ENCODE measurements at regions not wholly inside any gene's neighbourhood (a gene's known extent, or its start where the extent isn't known, plus 50 kb on each side); places are given as distances from the start of the nearest gene placed in this dataset.
A peak's percentile ranks its signal among the peaks of the same experiment; 100 is the strongest.

DNA sequence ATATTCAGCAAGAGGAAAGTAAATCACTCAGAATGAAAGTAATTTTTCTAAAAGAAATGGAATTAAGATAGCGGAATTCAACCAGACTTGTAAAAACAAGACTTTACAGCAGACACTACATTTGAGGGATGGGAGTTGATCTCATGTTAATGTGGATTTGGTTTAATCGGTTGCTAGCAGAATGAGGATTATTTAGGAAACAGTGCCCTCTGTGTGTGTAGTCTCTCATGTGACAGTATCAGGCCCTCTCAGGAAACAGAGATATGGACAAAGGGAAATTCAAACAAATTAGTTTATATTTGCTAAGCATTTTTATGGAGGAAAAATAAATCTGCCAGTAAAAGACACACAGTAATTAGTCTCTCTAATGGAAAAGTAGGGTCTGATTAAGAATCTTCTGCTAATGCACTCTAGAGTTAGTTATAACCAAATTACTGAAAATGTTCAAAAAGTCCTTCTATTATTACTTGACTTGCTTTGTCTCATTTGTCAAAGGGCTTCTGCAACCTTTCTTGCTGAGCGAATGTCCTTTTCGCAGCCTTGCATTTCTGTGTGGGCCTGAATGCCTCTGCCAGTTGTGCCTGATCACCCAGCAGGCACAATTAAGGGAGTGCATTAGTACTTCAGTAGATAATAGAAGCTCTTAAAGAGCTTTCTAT lies 1282.3 kb upstream of the TENM3 start:
- Histone ChIP-seq H3K4me2 (ENCODE audit: low read depth, low read length) (no peak overlapping the region), H3K79me1 (ENCODE audit: low read depth in 1 of 2, low read length in 2 of 2) (no peaks in the 10 kb centered on the region), H4K91ac (ENCODE audit: insufficient read depth, low read depth, low read length) (no peak overlapping the region), H3K9ac (ENCODE audit: low read depth, low read length) (no peak overlapping the region), H4K20me1 (ENCODE audit: insufficient read depth, low read length) (no peaks in the 10 kb centered on the region), H3K27me3 (ENCODE audit: control insufficient read depth, insufficient read depth, low read length) (no peaks in the 10 kb centered on the region), H3K9me3 (ENCODE audit: control insufficient read depth, insufficient read depth, low read length) (no peaks in the 10 kb centered on the region), H4K5ac (ENCODE audit: low read depth, low read length) (no peak overlapping the region), H3K4ac (ENCODE audit: low read depth, low read length) (no peak overlapping the region), H2BK120ac (ENCODE audit: low read depth, low read length) (no peak overlapping the region), H3K23ac (ENCODE audit: low read depth, low read length) (no peak overlapping the region), H3K18ac (ENCODE audit: low read depth, low read length) (no peak overlapping the region), H3K9me1 (ENCODE audit: insufficient read depth, low read length) (no peaks in the 10 kb centered on the region), H3K27ac (ENCODE audit: insufficient read depth, low read length) (no peak overlapping the region), H2BK5ac (ENCODE audit: low read depth, low read length, poor library complexity, severe bottlenecking) (no peak overlapping the region), H3K14ac (replicated peaks; ENCODE audit: low read depth, low read length) (no peak overlapping the region), H3K36me3 (ENCODE audit: control insufficient read depth, insufficient read depth, low read length) (no peaks in the 10 kb centered on the region), H3K4me1 (ENCODE audit: control insufficient read depth, insufficient read depth, low read length) (no peaks in the 10 kb centered on the region), H2AK9ac (replicated peaks; ENCODE audit: low read depth, low read length, poor library complexity) (no peak overlapping the region), H2BK20ac (ENCODE audit: low read depth, low read length) (no peak overlapping the region), H4K8ac (ENCODE audit: low read depth in 2 of 2, low read length in 2 of 2) (no peak overlapping the region), H2AK5ac (ENCODE audit: low read depth, low read length) (no peak overlapping the region), H2BK15ac (ENCODE audit: low read depth, low read length) (no peak overlapping the region), H2AFZ (replicated peaks; ENCODE audit: low read length, poor library complexity) (no peak overlapping the region), H3K4me3 (ENCODE audit: insufficient read depth, low read depth, low read length) (no peak overlapping the region), H3K56ac (ENCODE audit: extremely low read depth, insufficient read depth, low read length) (no peak overlapping the region)
- TF ChIP-seq, protein P1, sequence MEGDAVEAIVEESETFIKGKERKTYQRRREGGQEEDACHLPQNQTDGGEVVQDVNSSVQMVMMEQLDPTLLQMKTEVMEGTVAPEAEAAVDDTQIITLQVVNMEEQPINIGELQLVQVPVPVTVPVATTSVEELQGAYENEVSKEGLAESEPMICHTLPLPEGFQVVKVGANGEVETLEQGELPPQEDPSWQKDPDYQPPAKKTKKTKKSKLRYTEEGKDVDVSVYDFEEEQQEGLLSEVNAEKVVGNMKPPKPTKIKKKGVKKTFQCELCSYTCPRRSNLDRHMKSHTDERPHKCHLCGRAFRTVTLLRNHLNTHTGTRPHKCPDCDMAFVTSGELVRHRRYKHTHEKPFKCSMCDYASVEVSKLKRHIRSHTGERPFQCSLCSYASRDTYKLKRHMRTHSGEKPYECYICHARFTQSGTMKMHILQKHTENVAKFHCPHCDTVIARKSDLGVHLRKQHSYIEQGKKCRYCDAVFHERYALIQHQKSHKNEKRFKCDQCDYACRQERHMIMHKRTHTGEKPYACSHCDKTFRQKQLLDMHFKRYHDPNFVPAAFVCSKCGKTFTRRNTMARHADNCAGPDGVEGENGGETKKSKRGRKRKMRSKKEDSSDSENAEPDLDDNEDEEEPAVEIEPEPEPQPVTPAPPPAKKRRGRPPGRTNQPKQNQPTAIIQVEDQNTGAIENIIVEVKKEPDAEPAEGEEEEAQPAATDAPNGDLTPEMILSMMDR (conservative IDR thresholded peaks at IDR 0.05; ENCODE audit: low read depth, low read length) = 0 out of 2 replicates have a peak, but pooled peaks have one; percentile 9
- no peak for TF ChIP-seq SMC3 (IDR thresholded peaks at IDR 0.05; ENCODE audit: low read depth, low read length)
- in situ Hi-C loops (cut with MboI; ENCODE audit: low sequenced_read_pairs) = no loop called here
- no peak for DNase-seq
- WGBS, 2 experiments (ENCODE audit: extremely low coverage in 2 of 2, insufficient read length in 1 of 2) = no CpG with 5 or more reads among the region's 4 CpGs
- ChIA-PET POLR2A (ENCODE audit: unreplicated experiment) (no interaction called here), CTCF (no interaction called here)
- intact Hi-C loops (cut with micrococcal nuclease) = no loop called here
- BruUV-seq (replicated peaks) = no TSS peak
- dilution Hi-C loops (cut with HindIII; ENCODE audit: low sequenced_read_pairs, unreplicated experiment) = loop anchor here (25.0 kb wide), 1 partner anchor 299 kb away; no protein-coding TSS in a partner anchor
- no peak for ATAC-seq (ENCODE audit: low read depth)

All from IMR-90 (cell line).